ENCODE measurements at regions not wholly inside any gene's neighbourhood (a gene's known extent, or its start where the extent isn't known, plus 50 kb on each side); places are given as distances from the start of the nearest gene placed in this dataset.

- Histone ChIP-seq H3K27me3 (replicated peaks; ENCODE audit: control insufficient read depth, insufficient read depth, low read length) (no peaks in the 10 kb centered on the region), H3K4me1 (0 out of 2 replicates have a peak, but pooled peaks cover under 1% of the 10 kb centered on the region), H3K4me3 (ENCODE audit: low read depth, low read length) (no peak overlapping the region), H3K36me3 (ENCODE audit: control insufficient read depth, insufficient read depth, low read length) (0 out of 2 replicates have a peak, but pooled peaks cover 1% of the 10 kb centered on the region), H3K9me3 (no peaks in the 10 kb centered on the region)
- CTCF ChIA-PET: no interaction called here
- Mint-ChIP-seq H3K9me3 (ENCODE audit: unreplicated experiment) (no peaks in the 10 kb centered on the region), H3K4me3 (ENCODE audit: unreplicated experiment) (no peak overlapping the region), H3K4me1 (ENCODE audit: low read depth, unreplicated experiment) (peaks cover 5% of the 10 kb centered on the region), H3K27ac (ENCODE audit: unreplicated experiment) (no peak overlapping the region), H3K36me3 (ENCODE audit: insufficient read depth, unreplicated experiment) (no peaks in the 10 kb centered on the region), H3K27me3 (ENCODE audit: insufficient read depth, unreplicated experiment) (no peaks in the 10 kb centered on the region)
- TF ChIP-seq CTCF (IDR thresholded peaks at IDR 0.05; ENCODE audit: insufficient read depth in 1 of 2, low read depth in 1 of 2, low read length in 1 of 2, severe bottlenecking in 1 of 2, unreplicated experiment in 1 of 2): no peak
- intact Hi-C loops (cut with micrococcal nuclease; ENCODE audit: unreplicated experiment): no loop called here
- no TSS peak for BruUV-seq (replicated peaks)
- POLR2A ChIA-PET: no interaction called here
- DNase-seq: no peak
Measured at GRCh38 chr2:221914334-221914880, 342.3 kb upstream of the EPHA4 start.

GRCh38 chr2:221911890-221912289, 339.8 kb upstream of the EPHA4 start:
- Histone ChIP-seq H3K4me3 (ENCODE audit: low read depth, low read length) (no peak overlapping the region), H3K27me3 (replicated peaks; ENCODE audit: control insufficient read depth, insufficient read depth, low read length) (no peaks in the 10 kb centered on the region), H3K9me3 (no peaks in the 10 kb centered on the region), H3K36me3 (ENCODE audit: control insufficient read depth, insufficient read depth, low read length) (0 out of 2 replicates have a peak, but pooled peaks cover 1% of the 10 kb centered on the region), H3K4me1 (peaks cover 15% of the 10 kb centered on the region)
- DNase-seq: no peak
- intact Hi-C loops (cut with micrococcal nuclease; ENCODE audit: unreplicated experiment): no loop called here
- Mint-ChIP-seq H3K4me1 (ENCODE audit: low read depth, unreplicated experiment) (peaks cover 21% of the 10 kb centered on the region), H3K36me3 (ENCODE audit: insufficient read depth, unreplicated experiment) (no peaks in the 10 kb centered on the region), H3K27ac (ENCODE audit: unreplicated experiment) (no peak overlapping the region), H3K27me3 (ENCODE audit: insufficient read depth, unreplicated experiment) (no peaks in the 10 kb centered on the region), H3K4me3 (ENCODE audit: unreplicated experiment) (no peak overlapping the region), H3K9me3 (ENCODE audit: unreplicated experiment) (no peaks in the 10 kb centered on the region)
- ChIA-PET POLR2A (no interaction called here), CTCF (no interaction called here)
- TF ChIP-seq CTCF (IDR thresholded peaks at IDR 0.05; ENCODE audit: insufficient read depth in 1 of 2, low read depth in 1 of 2, low read length in 1 of 2, severe bottlenecking in 1 of 2, unreplicated experiment in 1 of 2): no peak
- no TSS peak for BruUV-seq (replicated peaks)

- ChIA-PET CTCF (no interaction called here), POLR2A (no interaction called here)
- intact Hi-C loops (cut with micrococcal nuclease; ENCODE audit: unreplicated experiment): no loop called here
- Histone ChIP-seq H3K4me3 (ENCODE audit: low read depth, low read length) (no peak overlapping the region), H3K36me3 (ENCODE audit: control insufficient read depth, insufficient read depth, low read length) (0 out of 2 replicates have a peak, but pooled peaks cover 1% of the 10 kb centered on the region), H3K9me3 (no peaks in the 10 kb centered on the region), H3K27me3 (replicated peaks; ENCODE audit: control insufficient read depth, insufficient read depth, low read length) (no peaks in the 10 kb centered on the region), H3K4me1 (peaks cover 15% of the 10 kb centered on the region)
- no peak for TF ChIP-seq CTCF (IDR thresholded peaks at IDR 0.05; ENCODE audit: insufficient read depth in 1 of 2, low read depth in 1 of 2, low read length in 1 of 2, severe bottlenecking in 1 of 2, unreplicated experiment in 1 of 2)
- no peak for DNase-seq
- no TSS peak for BruUV-seq (replicated peaks)
- Mint-ChIP-seq H3K36me3 (ENCODE audit: insufficient read depth, unreplicated experiment) (no peaks in the 10 kb centered on the region), H3K27me3 (ENCODE audit: insufficient read depth, unreplicated experiment) (no peaks in the 10 kb centered on the region), H3K4me1 (ENCODE audit: low read depth, unreplicated experiment) (peaks cover 22% of the 10 kb centered on the region), H3K27ac (ENCODE audit: unreplicated experiment) (no peak overlapping the region), H3K9me3 (ENCODE audit: unreplicated experiment) (no peaks in the 10 kb centered on the region), H3K4me3 (ENCODE audit: unreplicated experiment) (no peak overlapping the region)
Measured at GRCh38 chr2:221911321-221911720, 339.2 kb upstream of the EPHA4 start.
